Breast epithelium (tissue), 4 donors: ENCODE measurements at regions not wholly inside any gene's neighbourhood (a gene's known extent, or its start where the extent isn't known, plus 50 kb on each side); places are given as distances from the start of the nearest gene placed in this dataset.
"Not testable (repeated sequence)": the region's sequence is repeated elsewhere in the genome, so short reads cannot be mapped to it uniquely, and the experiment has no call there.

Source experiments
- DNase-seq, 2 donors: peaks; one replicate each; pipeline ENCODE4 v3.0.0-alpha.2; 2019; ENCODE audit warnings: low spot score in 2 of 2
- H3K27ac ChIP-seq, 2 donors: fragments of 200-600 bp; sonication (generic) in 1 of 2; one replicate each; pipeline ENCODE4 v1.5.1; 2016 to 2019; ENCODE audit warnings: mild to moderate bottlenecking in 1 of 2
- H3K27me3 ChIP-seq, 2 donors: fragments of 200-600 bp; sonication (generic) in 1 of 2; one replicate each; pipeline versions ENCODE4 v1.5.1 to v1.6.0; 2017 to 2019; ENCODE audit warnings: control low read depth in 1 of 2, mild to moderate bottlenecking in 1 of 2
- H3K36me3 ChIP-seq: fragments of 200-600 bp; one replicate; pipeline ENCODE4 v1.5.1; 2019
- H3K4me1 ChIP-seq, 2 donors: fragments of 200-600 bp; sonication (generic); one replicate each; pipeline ENCODE4 v1.5.1; 2016 to 2019; ENCODE audit warnings: control low read depth in 1 of 2
- H3K4me3 ChIP-seq, 3 donors: fragments of 200-600 bp; sonication (generic); 1 replicate in 2 of 3; 2 replicates in 1 of 3; pipeline ENCODE4 v1.5.1; 2016 to 2019; ENCODE audit warnings: mild to moderate bottlenecking in 3 of 3, moderate library complexity in 2 of 3
- H3K9me3 ChIP-seq, 2 donors: fragments of 200-600 bp; sonication (generic) in 1 of 2; one replicate each; pipeline ENCODE4 v1.5.1; 2016 to 2019; ENCODE audit warnings: control low read depth in 1 of 2
- POLR2A ChIP-seq: fragments of 450-650 bp; IDR thresholded peaks from one replicate; pipeline ENCODE4 v1.6.1; 2016; ENCODE audit warnings: antibody characterized with exemption, mild to moderate bottlenecking, moderate library complexity
- POLR2AphosphoS5 ChIP-seq, 3 donors: sonication (generic); formaldehyde crosslinking; IDR thresholded peaks; one replicate each; pipeline ENCODE4 v1.6.1; 2017; ENCODE audit warnings: antibody characterized with exemption in 3 of 3
- intact Hi-C: fragments of 100-400 bp; cut with DNase I; formaldehyde crosslinking; loops from one replicate; pipeline ENCODE4 v1.15.1; 2023; ENCODE audit warnings: low total_unique reads
- TF ChIP-seq, protein P1 (sequence below), 3 donors: fragments of 450-650 bp; IDR thresholded peaks; one replicate each; pipeline ENCODE4 v1.5.1; 2016 to 2017; ENCODE audit warnings: antibody characterized with exemption in 3 of 3, mild to moderate bottlenecking in 3 of 3, moderate library complexity in 3 of 3

DNA sequence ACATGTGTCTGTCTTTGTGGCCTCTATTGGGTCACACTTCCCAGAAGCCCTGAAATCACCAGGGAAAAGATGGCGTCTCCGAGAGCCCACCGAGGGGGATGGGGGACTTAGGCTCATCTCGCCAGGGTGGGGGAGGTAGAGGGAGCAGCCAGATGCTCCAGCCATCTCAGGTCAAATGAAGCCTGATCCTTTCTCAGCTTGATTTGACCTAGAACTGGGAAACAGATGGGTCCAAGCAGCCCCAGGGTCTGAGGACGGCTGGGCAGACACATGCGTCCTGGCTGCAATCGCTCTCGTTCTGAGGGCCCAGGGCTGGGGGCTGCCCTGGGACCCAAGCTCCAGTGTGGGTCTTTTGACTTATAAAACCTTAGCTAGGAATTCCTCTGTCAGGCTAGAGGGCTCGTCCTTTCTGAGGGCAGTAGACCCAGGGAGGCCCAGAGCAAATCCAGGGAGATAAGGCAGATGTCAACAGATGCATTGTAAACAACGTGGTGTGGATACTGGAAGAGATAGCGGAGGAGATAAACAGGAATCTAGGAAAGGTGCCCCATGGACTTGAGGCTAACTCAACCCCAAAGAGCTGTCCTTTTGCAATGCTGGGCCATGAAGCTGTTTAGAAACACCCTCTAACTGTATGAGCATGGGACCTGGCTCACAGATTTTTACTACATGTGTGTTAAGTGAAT is 127.7 kb downstream of the MYCN start:
- Histone ChIP-seq H3K36me3 (no peaks in the 10 kb centered on the region), H3K4me3 (no peak overlapping the region), H3K9me3 (peaks cover 8 to 13% of the 10 kb centered on the region in 2 donors), H3K27ac (no peak overlapping the region), H3K4me1 (no peaks in the 10 kb centered on the region), H3K27me3 (no peaks in the 10 kb centered on the region)
- no peak for DNase-seq
- intact Hi-C loops: no loop called here
- TF ChIP-seq POLR2A (no peak), POLR2AphosphoS5 (IDR thresholded peaks at IDR 0.05) (no peak)
- TF ChIP-seq, protein P1, sequence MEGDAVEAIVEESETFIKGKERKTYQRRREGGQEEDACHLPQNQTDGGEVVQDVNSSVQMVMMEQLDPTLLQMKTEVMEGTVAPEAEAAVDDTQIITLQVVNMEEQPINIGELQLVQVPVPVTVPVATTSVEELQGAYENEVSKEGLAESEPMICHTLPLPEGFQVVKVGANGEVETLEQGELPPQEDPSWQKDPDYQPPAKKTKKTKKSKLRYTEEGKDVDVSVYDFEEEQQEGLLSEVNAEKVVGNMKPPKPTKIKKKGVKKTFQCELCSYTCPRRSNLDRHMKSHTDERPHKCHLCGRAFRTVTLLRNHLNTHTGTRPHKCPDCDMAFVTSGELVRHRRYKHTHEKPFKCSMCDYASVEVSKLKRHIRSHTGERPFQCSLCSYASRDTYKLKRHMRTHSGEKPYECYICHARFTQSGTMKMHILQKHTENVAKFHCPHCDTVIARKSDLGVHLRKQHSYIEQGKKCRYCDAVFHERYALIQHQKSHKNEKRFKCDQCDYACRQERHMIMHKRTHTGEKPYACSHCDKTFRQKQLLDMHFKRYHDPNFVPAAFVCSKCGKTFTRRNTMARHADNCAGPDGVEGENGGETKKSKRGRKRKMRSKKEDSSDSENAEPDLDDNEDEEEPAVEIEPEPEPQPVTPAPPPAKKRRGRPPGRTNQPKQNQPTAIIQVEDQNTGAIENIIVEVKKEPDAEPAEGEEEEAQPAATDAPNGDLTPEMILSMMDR (IDR thresholded peaks at IDR 0.05): no peak

DNA sequence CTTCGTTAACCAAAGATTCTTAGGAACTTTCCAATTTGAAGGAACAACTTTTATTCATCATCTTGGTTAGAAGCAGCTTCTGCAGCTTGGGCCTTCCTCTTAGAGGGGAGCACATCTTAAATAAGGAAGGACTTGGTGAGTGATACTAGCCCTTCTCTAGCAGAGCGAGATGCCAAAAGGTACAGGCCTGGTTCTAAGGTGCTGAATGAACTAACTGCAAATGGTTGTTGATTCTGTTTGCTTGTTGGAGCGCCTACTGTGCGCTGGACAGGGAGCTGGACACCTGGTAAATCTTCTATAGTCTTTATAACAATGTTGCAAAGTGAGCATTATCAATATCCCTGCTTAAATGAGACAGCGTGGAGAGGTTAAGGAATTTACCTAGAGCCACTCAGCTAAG is 127.1 kb downstream of the MYCN start:
- Histone ChIP-seq H3K36me3 (no peaks in the 10 kb centered on the region), H3K4me1 (no peaks in the 10 kb centered on the region), H3K9me3 (peaks cover 10 to 19% of the 10 kb centered on the region in 2 donors), H3K27ac (no peak overlapping the region), H3K4me3 (no peak overlapping the region), H3K27me3 (no peaks in the 10 kb centered on the region)
- intact Hi-C loops: no loop called here
- DNase-seq: no peak
- no peak for TF ChIP-seq POLR2A
- TF ChIP-seq POLR2AphosphoS5 (IDR thresholded peaks at IDR 0.05): no peak
- TF ChIP-seq, protein P1 (IDR thresholded peaks at IDR 0.05): no peak

DNA sequence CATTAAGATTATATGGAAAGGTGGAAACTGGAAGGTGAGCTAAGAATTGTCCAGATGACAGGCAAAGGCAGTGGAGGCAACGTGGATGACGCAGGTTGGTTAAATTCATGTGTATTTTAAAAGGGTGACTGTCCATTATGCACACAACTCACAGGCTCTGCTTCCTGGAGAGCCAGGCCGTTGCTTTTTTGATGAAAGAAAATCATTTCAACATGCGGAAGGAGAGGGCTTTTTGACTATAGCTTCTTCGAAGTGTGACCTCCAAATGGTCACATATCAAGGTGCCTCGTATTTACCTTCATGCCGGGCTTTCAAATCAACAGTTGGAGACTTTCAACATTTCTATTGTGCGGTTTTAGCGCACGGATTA is 126.7 kb downstream of the MYCN start:
- Histone ChIP-seq H3K9me3 (peaks cover 10 to 22% of the 10 kb centered on the region in 2 donors), H3K36me3 (no peaks in the 10 kb centered on the region), H3K27me3 (no peaks in the 10 kb centered on the region), H3K4me1 (no peaks in the 10 kb centered on the region), H3K27ac (no peak overlapping the region), H3K4me3 (no peak overlapping the region)
- intact Hi-C loops: no loop called here
- no peak for TF ChIP-seq POLR2AphosphoS5 (IDR thresholded peaks at IDR 0.05)
- TF ChIP-seq, protein P1 (IDR thresholded peaks at IDR 0.05): no peak
- no peak for TF ChIP-seq POLR2A
- DNase-seq: no peak

DNA sequence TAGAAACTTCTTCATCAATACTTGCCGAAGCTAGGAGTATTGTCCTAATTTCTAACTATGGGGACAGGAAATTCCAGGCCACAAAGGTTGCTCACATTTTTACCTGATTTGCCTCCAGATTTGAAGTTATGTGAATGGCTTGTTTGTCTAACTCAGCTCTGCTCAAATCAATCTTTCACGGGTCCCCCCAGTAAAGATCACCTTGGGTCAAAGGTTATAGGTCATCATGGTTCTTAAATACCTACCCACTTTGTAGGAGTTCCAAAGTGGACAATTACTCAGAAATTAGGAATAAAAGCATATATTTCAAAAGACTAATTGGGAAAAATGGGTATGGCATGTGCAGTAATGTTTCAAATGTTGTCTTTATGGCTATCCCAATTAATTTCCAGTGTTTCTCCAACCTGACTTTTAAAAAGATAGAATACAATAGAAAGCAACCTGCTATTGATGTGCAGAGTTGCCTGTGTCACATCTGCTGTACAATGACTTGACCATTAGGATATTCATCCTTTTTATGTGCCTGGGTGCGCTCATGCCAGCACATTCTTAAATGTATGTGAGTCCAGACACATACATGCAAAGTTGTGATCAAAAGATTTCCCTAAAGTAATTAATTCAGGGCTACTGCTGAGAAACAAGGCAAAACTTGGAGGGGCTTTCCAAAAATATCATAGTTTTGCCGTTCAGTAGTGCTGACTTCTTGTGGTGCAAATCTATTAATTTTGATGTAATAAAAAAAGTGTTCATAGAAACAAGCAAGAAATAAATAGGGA is 126.1 kb downstream of the MYCN start:
- Histone ChIP-seq H3K9me3 (peaks cover 10 to 22% of the 10 kb centered on the region in 2 donors), H3K27ac (no peak overlapping the region), H3K4me3 (no peak overlapping the region), H3K36me3 (no peaks in the 10 kb centered on the region), H3K4me1 (no peaks in the 10 kb centered on the region), H3K27me3 (no peaks in the 10 kb centered on the region)
- TF ChIP-seq, protein P1 (IDR thresholded peaks at IDR 0.05): no peak
- intact Hi-C loops: no loop called here
- DNase-seq: no peak

DNA sequence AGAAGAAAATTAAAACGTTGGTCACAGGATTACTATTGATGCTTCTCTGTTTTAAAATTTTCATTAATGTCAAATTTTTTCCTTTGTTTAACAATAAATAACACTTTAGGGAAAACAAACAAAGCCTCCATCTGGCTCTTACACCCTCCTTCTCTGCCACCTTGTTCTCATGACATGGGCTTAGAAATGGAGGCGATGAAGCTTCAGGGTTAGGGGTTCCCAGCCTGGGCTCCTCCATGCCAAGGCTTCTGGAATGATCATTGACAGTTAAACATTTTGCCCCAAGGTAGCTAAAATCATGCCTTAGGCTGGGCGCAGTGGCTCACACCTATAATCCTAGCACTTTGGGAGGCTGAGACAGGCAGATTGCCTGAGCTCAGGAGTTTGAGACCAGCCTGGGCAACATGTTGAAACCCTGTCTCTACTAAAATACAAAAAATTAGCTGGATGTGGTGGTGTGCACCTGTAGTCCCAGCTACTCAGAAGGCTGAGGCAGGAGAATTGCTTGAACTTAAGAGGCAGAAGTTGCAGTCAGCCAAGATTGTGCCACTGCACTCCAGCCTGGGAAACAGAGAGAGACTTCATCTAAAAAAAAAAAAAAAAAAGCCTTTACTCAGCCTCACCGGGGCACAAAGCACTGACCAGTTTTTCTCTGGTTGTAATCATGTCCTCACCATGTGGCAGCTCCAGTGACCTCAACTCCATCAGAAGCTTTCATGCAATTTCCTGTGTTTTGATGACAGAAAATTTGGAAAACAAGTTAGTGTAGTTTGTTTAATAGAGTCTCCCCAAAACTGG is 125.1 kb downstream of the MYCN start:
- H3K4me3 ChIP-seq, DNase-seq, H3K36me3 ChIP-seq, H3K27me3 ChIP-seq, H3K27ac ChIP-seq, H3K4me1 ChIP-seq, intact Hi-C loops: not testable (repeated sequence)
- H3K9me3 ChIP-seq: peaks cover 10 to 22% of the 10 kb centered on the region in 2 donors
